ENCODE measurements at regions not wholly inside any gene's neighbourhood (a gene's known extent, or its start where the extent isn't known, plus 50 kb on each side); places are given as distances from the start of the nearest gene placed in this dataset.

- no peak for DNase-seq
Observed at GRCh38 chr9:20191228-20191840, 402.5 kb upstream of the SLC24A2 start.

GRCh38 chr9:20189871-20190270, 401.0 kb upstream of the SLC24A2 start:
- DNase-seq: no peak

- no peak for DNase-seq
Observed at GRCh38 chr9:20188616-20189369, 400.0 kb upstream of the SLC24A2 start.

GRCh38 chr9:20187318-20187717, 398.5 kb upstream of the SLC24A2 start:
- DNase-seq: no peak

- no peak for DNase-seq
Observed at GRCh38 chr9:20186823-20187222, 398.0 kb upstream of the SLC24A2 start.

- no peak for DNase-seq
Observed at GRCh38 chr9:20186231-20186630, 397.4 kb upstream of the SLC24A2 start.

GRCh38 chr9:20184541-20184940, 395.7 kb upstream of the SLC24A2 start:
- no peak for DNase-seq

GRCh38 chr9:20178679-20179078, 389.8 kb upstream of the SLC24A2 start:
- DNase-seq: no peak

- no peak for DNase-seq
Observed at GRCh38 chr9:20178197-20178596, 389.4 kb upstream of the SLC24A2 start.

- DNase-seq: no peak
Observed at GRCh38 chr9:20170122-20170521, 381.3 kb upstream of the SLC24A2 start.

GRCh38 chr9:20152151-20152725, 363.4 kb upstream of the SLC24A2 start:
- DNase-seq: no peak

GRCh38 chr9:20148416-20148815, 359.6 kb upstream of the SLC24A2 start:
- no peak for DNase-seq

GRCh38 chr9:20144197-20144596, 355.4 kb upstream of the SLC24A2 start:
- no peak for DNase-seq

GRCh38 chr9:20139763-20140290, 351.0 kb upstream of the SLC24A2 start:
- no peak for DNase-seq

- no peak for DNase-seq
Observed at GRCh38 chr9:20138841-20139240, 350.0 kb upstream of the SLC24A2 start.

GRCh38 chr9:20138116-20138515, 349.3 kb upstream of the SLC24A2 start:
- DNase-seq: no peak

- DNase-seq: no peak
Observed at GRCh38 chr9:20137425-20137824, 348.6 kb upstream of the SLC24A2 start.

GRCh38 chr9:20135119-20135697, 346.4 kb upstream of the SLC24A2 start:
- DNase-seq: no peak

GRCh38 chr9:20125727-20126126, 336.9 kb upstream of the SLC24A2 start:
- DNase-seq: no peak

- no peak for DNase-seq
Observed at GRCh38 chr9:20119566-20119965, 330.7 kb upstream of the SLC24A2 start.

GRCh38 chr9:20117986-20118385, 329.1 kb upstream of the SLC24A2 start:
- no peak for DNase-seq

GRCh38 chr9:20117482-20117881, 328.6 kb upstream of the SLC24A2 start:
- no peak for DNase-seq

GRCh38 chr9:20114974-20115373, 326.1 kb upstream of the SLC24A2 start:
- no peak for DNase-seq
